ENCODE measurements at regions not wholly inside any gene's neighbourhood (a gene's known extent, or its start where the extent isn't known, plus 50 kb on each side); places are given as distances from the start of the nearest gene placed in this dataset.

DNA sequence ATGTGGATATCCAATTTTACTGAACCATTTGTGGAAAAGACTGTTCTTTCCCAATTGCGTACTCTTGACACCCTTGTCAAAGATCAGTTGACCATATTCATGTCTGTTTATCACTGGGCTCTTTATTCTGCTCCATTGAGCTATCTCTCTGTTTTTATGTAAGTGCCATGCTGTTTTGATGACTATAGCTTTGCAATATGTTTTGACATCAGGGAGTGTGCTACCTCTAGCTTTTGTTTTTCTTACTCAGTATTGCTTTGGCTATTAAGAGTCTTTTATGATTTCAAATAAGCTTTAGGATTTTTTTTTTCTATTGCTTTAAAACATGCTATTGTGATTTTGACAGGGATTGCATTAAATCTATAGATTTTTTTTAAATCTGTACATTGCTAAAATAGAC is 194.3 kb downstream of the SNAPC1 start:
- Histone ChIP-seq H3K9ac (ENCODE audit: insufficient read depth in 1 of 2, low read length in 2 of 2) (no peak overlapping the region), H3K36me3 (ENCODE audit: control insufficient read depth in 4 of 4, insufficient read depth in 4 of 4, low read length in 4 of 4) (no peaks in the 10 kb centered on the region), H3K27me3 (ENCODE audit: control insufficient read depth in 3 of 3, insufficient read depth in 3 of 3, low read length in 2 of 3) (no peaks in the 10 kb centered on the region), H3K4me1 (ENCODE audit: control insufficient read depth in 5 of 5, insufficient read depth in 5 of 5, low read length in 5 of 5) (peaks cover 0 to 2% (median 0%) of the 10 kb centered on the region in 5 donors), H3K4me3 (no peak overlapping the region), H3K9me3 (ENCODE audit: control insufficient read depth in 4 of 4, insufficient read depth in 3 of 4, low read length in 3 of 4) (peaks cover 0 to 5% (median 2%) of the 10 kb centered on the region in 4 donors), H3K27ac (ENCODE audit: low read depth in 1 of 2, low read length in 1 of 2) (no peak overlapping the region)
- TF ChIP-seq, protein P1, sequence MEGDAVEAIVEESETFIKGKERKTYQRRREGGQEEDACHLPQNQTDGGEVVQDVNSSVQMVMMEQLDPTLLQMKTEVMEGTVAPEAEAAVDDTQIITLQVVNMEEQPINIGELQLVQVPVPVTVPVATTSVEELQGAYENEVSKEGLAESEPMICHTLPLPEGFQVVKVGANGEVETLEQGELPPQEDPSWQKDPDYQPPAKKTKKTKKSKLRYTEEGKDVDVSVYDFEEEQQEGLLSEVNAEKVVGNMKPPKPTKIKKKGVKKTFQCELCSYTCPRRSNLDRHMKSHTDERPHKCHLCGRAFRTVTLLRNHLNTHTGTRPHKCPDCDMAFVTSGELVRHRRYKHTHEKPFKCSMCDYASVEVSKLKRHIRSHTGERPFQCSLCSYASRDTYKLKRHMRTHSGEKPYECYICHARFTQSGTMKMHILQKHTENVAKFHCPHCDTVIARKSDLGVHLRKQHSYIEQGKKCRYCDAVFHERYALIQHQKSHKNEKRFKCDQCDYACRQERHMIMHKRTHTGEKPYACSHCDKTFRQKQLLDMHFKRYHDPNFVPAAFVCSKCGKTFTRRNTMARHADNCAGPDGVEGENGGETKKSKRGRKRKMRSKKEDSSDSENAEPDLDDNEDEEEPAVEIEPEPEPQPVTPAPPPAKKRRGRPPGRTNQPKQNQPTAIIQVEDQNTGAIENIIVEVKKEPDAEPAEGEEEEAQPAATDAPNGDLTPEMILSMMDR (IDR thresholded peaks at IDR 0.05; ENCODE audit: control extremely low read depth, extremely low read depth): no peak
- DNase-seq (no peak), ATAC-seq (ENCODE audit: insufficient read depth, low FRiP score) (no peak)
- WGBS, 2 donors: 93 to 96% methylated on average over 1 of the region's 1 CpG

DNA sequence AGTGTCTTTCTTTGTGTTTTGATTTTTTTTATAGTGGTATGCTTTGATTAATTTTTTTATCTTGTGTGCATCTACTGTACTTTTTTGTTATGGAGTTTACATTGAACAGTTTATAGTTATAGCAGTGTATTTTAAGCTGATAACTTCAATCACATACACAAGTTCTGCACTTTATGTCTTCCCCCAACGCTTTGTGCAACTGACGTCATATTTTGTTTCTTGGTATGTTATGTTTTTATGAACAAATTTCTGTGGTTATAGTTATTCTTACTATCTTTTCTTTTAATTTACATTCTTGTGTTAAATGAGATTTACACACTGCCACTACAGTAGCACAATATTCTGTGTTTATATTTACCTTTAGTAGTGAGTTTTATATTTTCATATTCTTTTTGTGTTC is 197.1 kb downstream of the SNAPC1 start:
- Histone ChIP-seq H3K9me3 (ENCODE audit: control insufficient read depth in 4 of 4, insufficient read depth in 3 of 4, low read length in 3 of 4) (peaks cover 0 to 8% (median 3%) of the 10 kb centered on the region in 4 donors), H3K9ac (ENCODE audit: insufficient read depth in 1 of 2, low read length in 2 of 2) (no peak overlapping the region), H3K36me3 (ENCODE audit: control insufficient read depth in 4 of 4, insufficient read depth in 4 of 4, low read length in 4 of 4) (no peaks in the 10 kb centered on the region), H3K4me3 (no peak overlapping the region), H3K27me3 (ENCODE audit: control insufficient read depth in 3 of 3, insufficient read depth in 3 of 3, low read length in 2 of 3) (no peaks in the 10 kb centered on the region), H3K27ac (ENCODE audit: low read depth in 1 of 2, low read length in 1 of 2) (no peak overlapping the region), H3K4me1 (ENCODE audit: control insufficient read depth in 5 of 5, insufficient read depth in 5 of 5, low read length in 5 of 5) (no peaks in the 10 kb centered on the region)
- TF ChIP-seq, protein P1 (IDR thresholded peaks at IDR 0.05; ENCODE audit: control extremely low read depth, extremely low read depth): no peak
- no peak for ATAC-seq (ENCODE audit: insufficient read depth, low FRiP score)
- 94 to 100% methylated on average over 2 of the region's 2 CpGs for WGBS, 2 donors
- DNase-seq: no peak

DNA sequence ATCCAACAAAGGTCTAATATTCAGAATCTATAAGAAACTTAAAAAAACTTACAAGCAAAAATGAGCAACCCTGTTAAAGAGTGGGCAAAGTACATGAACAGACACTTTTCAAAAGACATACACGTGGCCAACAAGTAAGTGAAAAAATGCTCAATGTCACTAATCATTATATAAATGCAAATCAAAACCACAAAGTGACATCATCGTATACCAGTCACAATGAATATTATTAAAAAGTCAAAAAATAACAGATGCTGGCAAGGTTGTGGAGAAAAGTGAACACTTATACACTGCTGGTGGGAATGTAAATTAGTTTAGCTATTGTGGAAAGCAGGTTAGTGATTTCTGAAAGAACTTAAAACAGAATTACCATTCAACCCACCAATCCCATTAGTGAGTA is 199.1 kb downstream of the SNAPC1 start:
- no peak overlapping the region for H3K9ac ChIP-seq (ENCODE audit: insufficient read depth in 1 of 2, low read length in 2 of 2)
- TF ChIP-seq, protein P1 (IDR thresholded peaks at IDR 0.05; ENCODE audit: control extremely low read depth, extremely low read depth): no peak
- H3K27me3 ChIP-seq (ENCODE audit: control insufficient read depth in 3 of 3, insufficient read depth in 3 of 3, low read length in 2 of 3): no peaks in the 10 kb centered on the region
- 69 to 90% methylated on average over 2 of the region's 2 CpGs for WGBS, 2 donors
- H3K27ac ChIP-seq (ENCODE audit: low read depth in 1 of 2, low read length in 1 of 2): no peak overlapping the region
- no peak overlapping the region for H3K4me3 ChIP-seq
- no peak for DNase-seq
- peaks cover 0 to 7% (median 3%) of the 10 kb centered on the region in 4 donors for H3K9me3 ChIP-seq (ENCODE audit: control insufficient read depth in 4 of 4, insufficient read depth in 3 of 4, low read length in 3 of 4)
- H3K4me1 ChIP-seq (ENCODE audit: control insufficient read depth in 5 of 5, insufficient read depth in 5 of 5, low read length in 5 of 5): no peaks in the 10 kb centered on the region
- no peak for ATAC-seq (ENCODE audit: insufficient read depth, low FRiP score)
- no peaks in the 10 kb centered on the region for H3K36me3 ChIP-seq (ENCODE audit: control insufficient read depth in 4 of 4, insufficient read depth in 4 of 4, low read length in 4 of 4)

DNA sequence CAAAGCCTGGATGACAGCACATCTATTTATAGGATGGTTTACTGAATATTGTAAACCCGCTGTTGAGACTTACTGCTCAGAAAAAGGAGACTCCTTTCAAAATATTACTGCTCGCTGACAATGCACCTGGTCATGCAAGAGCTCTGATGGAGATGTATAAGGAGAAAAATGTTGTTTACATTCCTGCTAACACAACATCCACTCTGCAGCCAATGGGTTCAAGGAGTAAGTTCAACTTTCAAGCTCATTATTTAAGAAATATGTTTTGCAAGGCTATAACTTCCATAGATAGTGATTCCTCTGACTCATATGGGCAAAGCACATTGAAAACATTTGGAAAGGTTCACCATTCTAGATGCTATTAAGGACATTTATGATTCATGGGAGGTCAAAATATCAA is 201.7 kb downstream of the SNAPC1 start:
- DNase-seq (no peak), ATAC-seq (ENCODE audit: insufficient read depth, low FRiP score) (no peak)
- Histone ChIP-seq H3K9ac (ENCODE audit: insufficient read depth in 1 of 2, low read length in 2 of 2) (no peak overlapping the region), H3K4me3 (no peak overlapping the region), H3K9me3 (ENCODE audit: control insufficient read depth in 4 of 4, insufficient read depth in 3 of 4, low read length in 3 of 4) (peaks cover 0 to 5% (median 1%) of the 10 kb centered on the region in 4 donors), H3K4me1 (ENCODE audit: control insufficient read depth in 5 of 5, insufficient read depth in 5 of 5, low read length in 5 of 5) (no peaks in the 10 kb centered on the region), H3K36me3 (ENCODE audit: control insufficient read depth in 4 of 4, insufficient read depth in 4 of 4, low read length in 4 of 4) (no peaks in the 10 kb centered on the region), H3K27ac (ENCODE audit: low read depth in 1 of 2, low read length in 1 of 2) (no peak overlapping the region), H3K27me3 (ENCODE audit: control insufficient read depth in 3 of 3, insufficient read depth in 3 of 3, low read length in 2 of 3) (no peaks in the 10 kb centered on the region)
- 92 to 93% methylated on average over 2 of the region's 2 CpGs for WGBS, 2 donors
- TF ChIP-seq, protein P1 (IDR thresholded peaks at IDR 0.05; ENCODE audit: control extremely low read depth, extremely low read depth): no peak
